Uterus (tissue), 2 donors: ENCODE measurements at regions not wholly inside any gene's neighbourhood (a gene's known extent, or its start where the extent isn't known, plus 50 kb on each side); places are given as distances from the start of the nearest gene placed in this dataset.

Experiments
- POLR2A ChIP-seq, 2 donors: fragments of 450-650 bp; IDR thresholded peaks; one replicate each; pipeline ENCODE4 v1.6.1; 2016; ENCODE audit warnings: antibody characterized with exemption in 2 of 2, mild to moderate bottlenecking in 1 of 2, moderate library complexity in 1 of 2
- TF ChIP-seq, protein P1 (sequence below), 4 experiments: fragments of 200-600 bp in 2 of 4; fragments of 450-650 bp in 2 of 4; sonication (generic) in 2 of 4; IDR thresholded peaks; one replicate each; pipeline ENCODE4 v1.5.1; 2016 to 2019; ENCODE audit warnings: antibody characterized with exemption in 4 of 4, mild to moderate bottlenecking in 2 of 4, moderate library complexity in 1 of 4

DNA sequence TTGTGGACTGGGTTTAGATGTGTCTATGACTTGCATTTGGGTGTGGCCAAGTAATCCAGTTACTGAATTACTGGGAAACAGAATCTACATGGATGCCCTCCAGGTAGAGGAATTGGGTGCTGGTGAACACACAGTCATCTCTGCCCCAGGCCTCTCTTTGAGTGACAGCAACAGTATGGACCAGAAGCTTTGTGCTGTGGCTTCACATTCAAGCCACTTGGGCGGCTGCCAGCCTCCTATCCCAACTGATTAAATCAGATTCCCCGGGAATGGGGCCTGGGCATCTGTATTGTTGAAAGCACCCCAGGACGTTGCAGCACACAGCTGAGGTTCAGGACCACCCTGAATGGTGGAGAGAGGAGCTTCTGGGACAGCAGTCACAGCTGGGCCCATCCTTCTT, 144.6 kb downstream of the DHX35 start:
- TF ChIP-seq, protein P1, sequence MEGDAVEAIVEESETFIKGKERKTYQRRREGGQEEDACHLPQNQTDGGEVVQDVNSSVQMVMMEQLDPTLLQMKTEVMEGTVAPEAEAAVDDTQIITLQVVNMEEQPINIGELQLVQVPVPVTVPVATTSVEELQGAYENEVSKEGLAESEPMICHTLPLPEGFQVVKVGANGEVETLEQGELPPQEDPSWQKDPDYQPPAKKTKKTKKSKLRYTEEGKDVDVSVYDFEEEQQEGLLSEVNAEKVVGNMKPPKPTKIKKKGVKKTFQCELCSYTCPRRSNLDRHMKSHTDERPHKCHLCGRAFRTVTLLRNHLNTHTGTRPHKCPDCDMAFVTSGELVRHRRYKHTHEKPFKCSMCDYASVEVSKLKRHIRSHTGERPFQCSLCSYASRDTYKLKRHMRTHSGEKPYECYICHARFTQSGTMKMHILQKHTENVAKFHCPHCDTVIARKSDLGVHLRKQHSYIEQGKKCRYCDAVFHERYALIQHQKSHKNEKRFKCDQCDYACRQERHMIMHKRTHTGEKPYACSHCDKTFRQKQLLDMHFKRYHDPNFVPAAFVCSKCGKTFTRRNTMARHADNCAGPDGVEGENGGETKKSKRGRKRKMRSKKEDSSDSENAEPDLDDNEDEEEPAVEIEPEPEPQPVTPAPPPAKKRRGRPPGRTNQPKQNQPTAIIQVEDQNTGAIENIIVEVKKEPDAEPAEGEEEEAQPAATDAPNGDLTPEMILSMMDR (IDR thresholded peaks at IDR 0.05), result no peak
- no peak for TF ChIP-seq POLR2A (IDR thresholded peaks at IDR 0.05)
